ENCODE measurements at regions not wholly inside any gene's neighbourhood (a gene's known extent, or its start where the extent isn't known, plus 50 kb on each side); places are given as distances from the start of the nearest gene placed in this dataset.

DNA sequence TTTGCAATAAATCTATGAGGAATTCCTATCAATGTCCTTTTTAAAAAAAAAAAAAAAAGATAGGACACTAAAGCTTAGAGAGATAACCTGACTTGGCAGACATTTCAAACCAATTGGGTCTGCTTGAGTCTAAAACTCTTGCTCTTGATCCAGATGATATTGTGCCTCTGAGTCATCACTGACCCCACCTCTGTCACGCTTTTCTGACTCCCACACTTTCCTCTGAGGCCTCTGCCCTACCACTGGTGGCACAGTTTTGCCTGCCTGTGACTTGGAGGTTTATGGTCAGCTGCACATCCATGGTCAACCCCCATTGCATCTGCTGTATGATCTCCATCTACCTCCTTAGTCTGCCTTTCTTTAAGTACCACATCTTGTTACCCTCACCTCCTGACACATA is 328.7 kb downstream of the SPRY2 start:
- Histone ChIP-seq H3K27ac (no peak overlapping the region), H3K36me3 (no peaks in the 10 kb centered on the region), H3K9me3 (no peaks in the 10 kb centered on the region), H3K4me3 (no peak overlapping the region), H3K4me1 (replicated peaks) (no peaks in the 10 kb centered on the region), H3K27me3 (replicated peaks; ENCODE audit: insufficient read depth) (no peaks in the 10 kb centered on the region)
- WGBS = 71% methylated on average over 1 of the region's 1 CpG
- intact Hi-C loops (cut with DNase I) = no loop called here
- DNase-seq (ENCODE audit: low spot score) = no peak
- TF ChIP-seq POLR2AphosphoS5 (IDR thresholded peaks at IDR 0.05) (no peak), POLR2A (IDR thresholded peaks at IDR 0.05) (no peak)
- TF ChIP-seq, protein P1, sequence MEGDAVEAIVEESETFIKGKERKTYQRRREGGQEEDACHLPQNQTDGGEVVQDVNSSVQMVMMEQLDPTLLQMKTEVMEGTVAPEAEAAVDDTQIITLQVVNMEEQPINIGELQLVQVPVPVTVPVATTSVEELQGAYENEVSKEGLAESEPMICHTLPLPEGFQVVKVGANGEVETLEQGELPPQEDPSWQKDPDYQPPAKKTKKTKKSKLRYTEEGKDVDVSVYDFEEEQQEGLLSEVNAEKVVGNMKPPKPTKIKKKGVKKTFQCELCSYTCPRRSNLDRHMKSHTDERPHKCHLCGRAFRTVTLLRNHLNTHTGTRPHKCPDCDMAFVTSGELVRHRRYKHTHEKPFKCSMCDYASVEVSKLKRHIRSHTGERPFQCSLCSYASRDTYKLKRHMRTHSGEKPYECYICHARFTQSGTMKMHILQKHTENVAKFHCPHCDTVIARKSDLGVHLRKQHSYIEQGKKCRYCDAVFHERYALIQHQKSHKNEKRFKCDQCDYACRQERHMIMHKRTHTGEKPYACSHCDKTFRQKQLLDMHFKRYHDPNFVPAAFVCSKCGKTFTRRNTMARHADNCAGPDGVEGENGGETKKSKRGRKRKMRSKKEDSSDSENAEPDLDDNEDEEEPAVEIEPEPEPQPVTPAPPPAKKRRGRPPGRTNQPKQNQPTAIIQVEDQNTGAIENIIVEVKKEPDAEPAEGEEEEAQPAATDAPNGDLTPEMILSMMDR (IDR thresholded peaks at IDR 0.05) = no peak

DNA sequence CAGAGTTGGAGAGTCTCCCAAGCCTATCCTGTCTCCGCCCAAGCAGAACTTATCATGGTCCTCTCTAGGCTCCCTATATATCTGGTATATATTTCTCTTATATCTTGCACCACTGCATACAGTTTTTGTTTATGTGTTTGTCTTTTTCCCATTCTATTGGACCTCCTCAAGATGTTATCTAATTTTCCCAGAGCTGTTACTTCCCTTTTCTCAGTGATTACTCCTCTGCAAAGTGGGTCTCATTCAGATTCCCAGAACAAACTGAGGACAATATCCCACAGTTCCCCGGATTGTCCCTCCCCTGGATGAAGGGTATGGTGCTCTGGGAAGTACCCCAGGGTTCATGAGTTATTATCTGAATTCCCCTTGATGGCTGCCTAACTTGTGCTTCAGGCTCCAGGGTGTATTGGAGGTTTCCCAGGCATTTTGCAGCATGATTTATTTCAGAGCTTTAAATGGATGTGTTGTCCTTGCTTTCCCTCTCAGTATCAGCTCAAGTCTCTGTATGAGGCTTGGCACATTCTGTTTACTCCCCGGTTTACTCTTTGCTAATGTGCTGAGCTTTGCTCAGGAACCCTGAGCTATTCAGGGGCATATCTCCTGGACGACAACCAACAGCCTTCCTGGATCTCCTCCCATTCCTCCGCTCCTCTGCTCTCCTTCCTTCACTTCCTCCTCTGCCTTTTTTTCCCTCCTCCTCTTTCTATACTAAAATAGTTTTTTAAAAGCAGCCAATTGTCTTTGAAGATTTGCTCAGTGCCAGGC is 329.3 kb downstream of the SPRY2 start:
- H3K27ac ChIP-seq = no peak overlapping the region
- TF ChIP-seq POLR2AphosphoS5 (IDR thresholded peaks at IDR 0.05) (no peak), POLR2A (IDR thresholded peaks at IDR 0.05) (no peak)
- TF ChIP-seq, protein P1 (IDR thresholded peaks at IDR 0.05) = no peak
- WGBS = 33% methylated on average over 5 of the region's 5 CpGs
- no peaks in the 10 kb centered on the region for H3K4me1 ChIP-seq (replicated peaks)
- no peaks in the 10 kb centered on the region for H3K27me3 ChIP-seq (replicated peaks; ENCODE audit: insufficient read depth)
- DNase-seq (ENCODE audit: low spot score) = no peak
- H3K9me3 ChIP-seq = no peaks in the 10 kb centered on the region
- intact Hi-C loops (cut with DNase I) = no loop called here
- H3K4me3 ChIP-seq = no peak overlapping the region
- H3K36me3 ChIP-seq = no peaks in the 10 kb centered on the region

DNA sequence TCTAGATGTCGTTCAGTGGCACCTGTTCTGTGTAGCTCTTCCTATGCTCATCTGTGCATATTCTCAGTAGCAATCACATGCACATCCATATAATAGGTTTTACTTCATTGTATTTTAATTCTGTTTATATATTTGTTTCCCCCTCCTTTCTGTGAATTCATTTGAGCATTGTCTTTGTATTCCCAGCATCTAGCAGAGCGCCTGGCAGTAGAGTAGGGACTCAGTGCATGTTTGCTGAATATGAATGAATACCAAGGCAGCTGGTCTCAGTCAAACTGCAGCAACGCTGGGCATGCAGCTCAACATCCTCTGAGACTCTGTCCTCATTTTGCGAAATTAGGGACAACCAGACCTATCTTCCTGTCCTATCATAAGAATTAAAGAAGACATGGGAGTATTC is 330.1 kb downstream of the SPRY2 start:
- Histone ChIP-seq H3K27ac (no peak overlapping the region), H3K4me3 (no peak overlapping the region), H3K4me1 (replicated peaks) (no peaks in the 10 kb centered on the region), H3K9me3 (no peaks in the 10 kb centered on the region), H3K36me3 (no peaks in the 10 kb centered on the region), H3K27me3 (replicated peaks; ENCODE audit: insufficient read depth) (no peaks in the 10 kb centered on the region)
- 88% methylated on average over 4 of the region's 4 CpGs for WGBS
- intact Hi-C loops (cut with DNase I) = no loop called here
- TF ChIP-seq, protein P1 (IDR thresholded peaks at IDR 0.05) = no peak
- no peak for TF ChIP-seq POLR2AphosphoS5 (IDR thresholded peaks at IDR 0.05)
- no peak for TF ChIP-seq POLR2A (IDR thresholded peaks at IDR 0.05)
- no peak for DNase-seq (ENCODE audit: low spot score)

DNA sequence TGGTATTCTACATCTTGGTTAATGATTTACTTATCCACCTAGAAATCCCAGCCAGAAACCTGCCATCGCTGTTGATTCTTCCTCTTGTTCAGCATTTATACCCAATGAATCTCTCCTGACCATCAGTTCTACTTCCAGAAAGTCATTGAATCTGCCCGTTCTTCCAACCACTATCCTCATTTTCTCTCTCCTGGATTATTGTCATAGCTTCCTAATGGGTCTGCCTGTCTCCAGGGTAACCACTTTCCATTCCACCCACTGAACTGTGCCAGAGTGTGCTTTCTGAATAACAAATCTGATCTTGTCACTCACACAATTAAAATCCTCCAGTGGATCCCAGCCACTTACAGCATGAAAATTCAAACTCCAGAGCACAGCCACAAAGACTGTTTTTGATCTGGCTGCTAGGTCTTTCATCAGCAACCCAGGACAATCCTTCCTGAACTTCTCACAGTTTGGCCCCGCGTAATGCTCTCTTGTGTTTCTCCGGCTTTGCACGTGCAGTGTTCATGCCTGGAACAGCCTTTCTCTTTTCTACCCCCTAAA is 330.6 kb downstream of the SPRY2 start:
- TF ChIP-seq POLR2AphosphoS5 (IDR thresholded peaks at IDR 0.05) (no peak), POLR2A (IDR thresholded peaks at IDR 0.05) (no peak)
- TF ChIP-seq, protein P1 (IDR thresholded peaks at IDR 0.05) = no peak
- Histone ChIP-seq H3K9me3 (no peaks in the 10 kb centered on the region), H3K27ac (no peak overlapping the region), H3K4me1 (replicated peaks) (no peaks in the 10 kb centered on the region), H3K4me3 (no peak overlapping the region), H3K27me3 (replicated peaks; ENCODE audit: insufficient read depth) (no peaks in the 10 kb centered on the region), H3K36me3 (no peaks in the 10 kb centered on the region)
- DNase-seq (ENCODE audit: low spot score) = no peak
- WGBS = 64% methylated on average over 6 of the region's 6 CpGs
- intact Hi-C loops (cut with DNase I) = no loop called here

DNA sequence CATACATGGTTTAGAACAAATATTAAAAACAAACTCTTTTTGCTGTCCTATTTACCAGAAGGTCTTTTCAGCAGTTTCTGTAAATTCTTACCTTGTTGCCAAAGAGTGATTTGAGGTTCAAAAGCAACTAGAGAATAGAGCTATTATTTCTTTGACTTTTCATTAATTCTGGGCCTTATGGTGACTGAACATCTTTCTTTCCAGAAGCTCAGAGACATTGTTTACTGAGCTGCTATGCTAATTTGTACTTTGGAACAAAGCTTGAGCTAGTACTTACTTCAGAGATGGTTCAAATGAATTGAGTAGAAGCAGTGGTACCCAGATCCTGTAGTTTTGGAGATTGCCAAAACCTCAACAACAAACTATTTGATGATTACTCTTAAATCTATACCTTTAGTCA is 331.2 kb downstream of the SPRY2 start:
- Histone ChIP-seq H3K27ac (no peak overlapping the region), H3K4me1 (replicated peaks) (no peaks in the 10 kb centered on the region), H3K4me3 (no peak overlapping the region), H3K9me3 (no peaks in the 10 kb centered on the region), H3K36me3 (no peaks in the 10 kb centered on the region), H3K27me3 (replicated peaks; ENCODE audit: insufficient read depth) (no peaks in the 10 kb centered on the region)
- no peak for DNase-seq (ENCODE audit: low spot score)
- intact Hi-C loops (cut with DNase I) = no loop called here
- TF ChIP-seq POLR2A (IDR thresholded peaks at IDR 0.05) (no peak), POLR2AphosphoS5 (IDR thresholded peaks at IDR 0.05) (no peak)
- TF ChIP-seq, protein P1 (IDR thresholded peaks at IDR 0.05) = no peak

Data from prostate gland (tissue), 2 donors.